CD4-positive, alpha-beta T cell treated with Interleukin-12 subunit alpha and Interleukin-12 subunit beta, for 1 hour (primary cell): ENCODE measurements at regions not wholly inside any gene's neighbourhood (a gene's known extent, or its start where the extent isn't known, plus 50 kb on each side); places are given as distances from the start of the nearest gene placed in this dataset.

Source experiments
- DNase-seq: peaks from one replicate; pipeline ENCODE4 v3.0.0-alpha.2; 2020

GRCh38 chr2:157075924-157076323 is 181.6 kb upstream of the GALNT5 start:
- no peak for DNase-seq

GRCh38 chr2:157076526-157077161 is 180.9 kb upstream of the GALNT5 start:
- no peak for DNase-seq

- no peak for DNase-seq
Measured at GRCh38 chr2:157077753-157078350, 179.7 kb upstream of the GALNT5 start.

GRCh38 chr2:157082950-157083349 is 174.6 kb upstream of the GALNT5 start:
- no peak for DNase-seq

GRCh38 chr2:157085522-157085921 is 172.0 kb upstream of the GALNT5 start:
- DNase-seq = no peak

GRCh38 chr2:157087373-157088002 is 170.0 kb upstream of the GALNT5 start:
- DNase-seq = no peak

- no peak for DNase-seq
Measured at GRCh38 chr2:157093666-157094065, 163.8 kb upstream of the GALNT5 start.

- no peak for DNase-seq
Measured at GRCh38 chr2:157105372-157105771, 152.1 kb upstream of the GALNT5 start.

GRCh38 chr2:157106950-157107349 is 150.6 kb upstream of the GALNT5 start:
- no peak for DNase-seq

GRCh38 chr2:157107460-157107859 is 150.0 kb upstream of the GALNT5 start:
- no peak for DNase-seq

- no peak for DNase-seq
Measured at GRCh38 chr2:157107877-157108276, 149.6 kb upstream of the GALNT5 start.

GRCh38 chr2:157122776-157123175 is 134.7 kb upstream of the GALNT5 start:
- no peak for DNase-seq

GRCh38 chr2:157124731-157125130 is 132.8 kb upstream of the GALNT5 start:
- no peak for DNase-seq

- DNase-seq = no peak
Measured at GRCh38 chr2:157125685-157126084, 131.8 kb upstream of the GALNT5 start.

- DNase-seq = no peak
Measured at GRCh38 chr2:157127249-157128012, 130.1 kb upstream of the GALNT5 start.

GRCh38 chr2:157143901-157144300 is 113.6 kb upstream of the GALNT5 start:
- DNase-seq = no peak

GRCh38 chr2:157149270-157149669 is 108.2 kb upstream of the GALNT5 start:
- no peak for DNase-seq

- no peak for DNase-seq
Measured at GRCh38 chr2:157150747-157151146, 106.8 kb upstream of the GALNT5 start.

- DNase-seq = no peak
Measured at GRCh38 chr2:157152362-157152761, 105.1 kb upstream of the GALNT5 start.

- DNase-seq = no peak
Measured at GRCh38 chr2:157155992-157156391, 101.5 kb upstream of the GALNT5 start.

GRCh38 chr2:157158111-157158510 is 99.4 kb upstream of the GALNT5 start:
- DNase-seq = no peak

- DNase-seq = no peak
Measured at GRCh38 chr2:157159221-157159934, 98.1 kb upstream of the GALNT5 start.

GRCh38 chr2:157160111-157160510 is 97.4 kb upstream of the GALNT5 start:
- no peak for DNase-seq
